ENCODE measurements at regions not wholly inside any gene's neighbourhood (a gene's known extent, or its start where the extent isn't known, plus 50 kb on each side); places are given as distances from the start of the nearest gene placed in this dataset.

DNA sequence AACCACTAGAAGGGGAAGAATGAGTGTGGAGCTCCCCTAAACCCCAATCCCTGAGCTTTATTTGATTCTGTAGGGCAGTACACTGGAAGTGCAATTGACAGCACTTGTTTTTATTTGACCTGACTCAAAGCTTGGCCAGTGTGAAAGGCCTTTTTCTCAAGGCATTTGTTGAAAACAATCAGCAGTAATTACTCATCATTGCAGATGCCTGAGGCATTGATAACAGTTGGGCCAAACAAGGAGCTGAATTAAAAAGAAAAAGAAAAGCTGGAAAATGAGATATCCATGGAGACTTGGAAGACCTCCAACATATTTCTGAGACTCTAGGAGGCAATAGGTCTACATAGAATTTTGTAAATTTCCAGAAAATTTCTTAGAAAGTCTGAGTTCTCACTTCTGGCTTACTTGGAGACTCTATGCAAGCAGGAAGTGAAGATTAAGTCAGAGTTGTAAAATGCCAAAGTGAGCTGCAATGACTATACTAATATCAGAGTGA is 200.8 kb upstream of the KCNJ16 start:
- Histone ChIP-seq H3F3A (ENCODE audit: insufficient read depth, low read length, poor library complexity, severe bottlenecking) (no peaks in the 10 kb centered on the region), H3K27me3 (ENCODE audit: insufficient read depth, low read depth, low read length) (no peaks in the 10 kb centered on the region), H3K36me3 (ENCODE audit: insufficient read depth, low read length) (no peaks in the 10 kb centered on the region), H2AFZ (ENCODE audit: low read depth, low read length) (no peak overlapping the region), H4K20me1 (ENCODE audit: insufficient read depth) (no peaks in the 10 kb centered on the region), H3K9me3 (ENCODE audit: low read length) (no peaks in the 10 kb centered on the region), H3K9ac (ENCODE audit: low read length) (no peak overlapping the region), H3K4me2 (ENCODE audit: low read length) (no peak overlapping the region), H3K9me2 (ENCODE audit: insufficient read depth, low read length) (no peaks in the 10 kb centered on the region), H3K27ac (ENCODE audit: low read length) (no peak overlapping the region), H3K4me3 (ENCODE audit: low read length) (no peak overlapping the region), H3K79me2 (replicated peaks; ENCODE audit: insufficient read depth, low read length) (no peaks in the 10 kb centered on the region)
- TF ChIP-seq, protein P1, sequence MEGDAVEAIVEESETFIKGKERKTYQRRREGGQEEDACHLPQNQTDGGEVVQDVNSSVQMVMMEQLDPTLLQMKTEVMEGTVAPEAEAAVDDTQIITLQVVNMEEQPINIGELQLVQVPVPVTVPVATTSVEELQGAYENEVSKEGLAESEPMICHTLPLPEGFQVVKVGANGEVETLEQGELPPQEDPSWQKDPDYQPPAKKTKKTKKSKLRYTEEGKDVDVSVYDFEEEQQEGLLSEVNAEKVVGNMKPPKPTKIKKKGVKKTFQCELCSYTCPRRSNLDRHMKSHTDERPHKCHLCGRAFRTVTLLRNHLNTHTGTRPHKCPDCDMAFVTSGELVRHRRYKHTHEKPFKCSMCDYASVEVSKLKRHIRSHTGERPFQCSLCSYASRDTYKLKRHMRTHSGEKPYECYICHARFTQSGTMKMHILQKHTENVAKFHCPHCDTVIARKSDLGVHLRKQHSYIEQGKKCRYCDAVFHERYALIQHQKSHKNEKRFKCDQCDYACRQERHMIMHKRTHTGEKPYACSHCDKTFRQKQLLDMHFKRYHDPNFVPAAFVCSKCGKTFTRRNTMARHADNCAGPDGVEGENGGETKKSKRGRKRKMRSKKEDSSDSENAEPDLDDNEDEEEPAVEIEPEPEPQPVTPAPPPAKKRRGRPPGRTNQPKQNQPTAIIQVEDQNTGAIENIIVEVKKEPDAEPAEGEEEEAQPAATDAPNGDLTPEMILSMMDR (IDR thresholded peaks at IDR 0.05; ENCODE audit: poor library complexity, severe bottlenecking) = no peak
- TF ChIP-seq RAD21 (conservative IDR thresholded peaks at IDR 0.05) = no peak
- TF ChIP-seq, protein P2, sequence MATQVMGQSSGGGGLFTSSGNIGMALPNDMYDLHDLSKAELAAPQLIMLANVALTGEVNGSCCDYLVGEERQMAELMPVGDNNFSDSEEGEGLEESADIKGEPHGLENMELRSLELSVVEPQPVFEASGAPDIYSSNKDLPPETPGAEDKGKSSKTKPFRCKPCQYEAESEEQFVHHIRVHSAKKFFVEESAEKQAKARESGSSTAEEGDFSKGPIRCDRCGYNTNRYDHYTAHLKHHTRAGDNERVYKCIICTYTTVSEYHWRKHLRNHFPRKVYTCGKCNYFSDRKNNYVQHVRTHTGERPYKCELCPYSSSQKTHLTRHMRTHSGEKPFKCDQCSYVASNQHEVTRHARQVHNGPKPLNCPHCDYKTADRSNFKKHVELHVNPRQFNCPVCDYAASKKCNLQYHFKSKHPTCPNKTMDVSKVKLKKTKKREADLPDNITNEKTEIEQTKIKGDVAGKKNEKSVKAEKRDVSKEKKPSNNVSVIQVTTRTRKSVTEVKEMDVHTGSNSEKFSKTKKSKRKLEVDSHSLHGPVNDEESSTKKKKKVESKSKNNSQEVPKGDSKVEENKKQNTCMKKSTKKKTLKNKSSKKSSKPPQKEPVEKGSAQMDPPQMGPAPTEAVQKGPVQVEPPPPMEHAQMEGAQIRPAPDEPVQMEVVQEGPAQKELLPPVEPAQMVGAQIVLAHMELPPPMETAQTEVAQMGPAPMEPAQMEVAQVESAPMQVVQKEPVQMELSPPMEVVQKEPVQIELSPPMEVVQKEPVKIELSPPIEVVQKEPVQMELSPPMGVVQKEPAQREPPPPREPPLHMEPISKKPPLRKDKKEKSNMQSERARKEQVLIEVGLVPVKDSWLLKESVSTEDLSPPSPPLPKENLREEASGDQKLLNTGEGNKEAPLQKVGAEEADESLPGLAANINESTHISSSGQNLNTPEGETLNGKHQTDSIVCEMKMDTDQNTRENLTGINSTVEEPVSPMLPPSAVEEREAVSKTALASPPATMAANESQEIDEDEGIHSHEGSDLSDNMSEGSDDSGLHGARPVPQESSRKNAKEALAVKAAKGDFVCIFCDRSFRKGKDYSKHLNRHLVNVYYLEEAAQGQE (IDR thresholded peaks at IDR 0.05; ENCODE audit: borderline replicate concordance) = no peak
- TF ChIP-seq EZH2 (IDR thresholded peaks at IDR 0.05; ENCODE audit: borderline replicate concordance, insufficient read depth, low read length, poor library complexity, severe bottlenecking) = no peak
- TF ChIP-seq TAF1 (IDR thresholded peaks at IDR 0.05; ENCODE audit: low read depth) = no peak
- no peak for TF ChIP-seq SMC3 (conservative IDR thresholded peaks at IDR 0.05; ENCODE audit: poor library complexity)
- no peak for TF ChIP-seq MXI1 (conservative IDR thresholded peaks at IDR 0.05; ENCODE audit: poor library complexity, severe bottlenecking)
- TF ChIP-seq EP300 (conservative IDR thresholded peaks at IDR 0.05; ENCODE audit: poor library complexity, severe bottlenecking) = no peak
- no peak for TF ChIP-seq POLR2AphosphoS5 (IDR thresholded peaks at IDR 0.05)

- Histone ChIP-seq H2AFZ (ENCODE audit: low read depth, low read length) (no peak overlapping the region), H3K4me2 (ENCODE audit: low read length) (no peak overlapping the region), H3K4me3 (ENCODE audit: low read length) (no peak overlapping the region), H4K20me1 (ENCODE audit: insufficient read depth) (no peaks in the 10 kb centered on the region), H3K36me3 (ENCODE audit: insufficient read depth, low read length) (no peaks in the 10 kb centered on the region), H3K9me2 (ENCODE audit: insufficient read depth, low read length) (no peaks in the 10 kb centered on the region), H3K9ac (ENCODE audit: low read length) (no peak overlapping the region), H3F3A (ENCODE audit: insufficient read depth, low read length, poor library complexity, severe bottlenecking) (no peaks in the 10 kb centered on the region), H3K79me2 (replicated peaks; ENCODE audit: insufficient read depth, low read length) (no peaks in the 10 kb centered on the region), H3K27ac (ENCODE audit: low read length) (no peak overlapping the region), H3K9me3 (ENCODE audit: low read length) (no peaks in the 10 kb centered on the region), H3K27me3 (ENCODE audit: insufficient read depth, low read depth, low read length) (no peaks in the 10 kb centered on the region)
- TF ChIP-seq EP300 (conservative IDR thresholded peaks at IDR 0.05; ENCODE audit: poor library complexity, severe bottlenecking) (no peak), EZH2 (IDR thresholded peaks at IDR 0.05; ENCODE audit: borderline replicate concordance, insufficient read depth, low read length, poor library complexity, severe bottlenecking) (no peak), POLR2AphosphoS5 (IDR thresholded peaks at IDR 0.05) (no peak), SMC3 (conservative IDR thresholded peaks at IDR 0.05; ENCODE audit: poor library complexity) (no peak), TAF1 (IDR thresholded peaks at IDR 0.05; ENCODE audit: low read depth) (no peak), RAD21 (conservative IDR thresholded peaks at IDR 0.05) (no peak), MXI1 (conservative IDR thresholded peaks at IDR 0.05; ENCODE audit: poor library complexity, severe bottlenecking) (no peak)
- TF ChIP-seq, protein P1 (IDR thresholded peaks at IDR 0.05; ENCODE audit: poor library complexity, severe bottlenecking) = no peak
- TF ChIP-seq, protein P2 (IDR thresholded peaks at IDR 0.05; ENCODE audit: borderline replicate concordance) = no peak
These were observed 198.3 kb upstream of the KCNJ16 start for GRCh38 chr17:69876757-69877156.
